Suprapubic skin (tissue), 4 donors: ENCODE measurements at regions not wholly inside any gene's neighbourhood (a gene's known extent, or its start where the extent isn't known, plus 50 kb on each side); places are given as distances from the start of the nearest gene placed in this dataset.

Experiments used
- DNase-seq, 2 donors: peaks; one replicate each; pipeline ENCODE4 v3.0.0-alpha.2; 2019; ENCODE audit warnings: low spot score in 2 of 2
- H3K27ac ChIP-seq: fragments of 200-600 bp; sonication (generic); one replicate; pipeline ENCODE4 v1.5.1; 2019
- H3K27me3 ChIP-seq: fragments of 200-600 bp; sonication (generic); one replicate; pipeline ENCODE4 v1.5.1; 2019
- H3K36me3 ChIP-seq: fragments of 200-600 bp; sonication (generic); one replicate; pipeline ENCODE4 v1.5.1; 2019
- H3K4me1 ChIP-seq: fragments of 200-600 bp; sonication (generic); one replicate; pipeline ENCODE4 v1.5.1; 2019
- H3K4me3 ChIP-seq: fragments of 200-600 bp; sonication (generic); one replicate; pipeline ENCODE4 v1.5.1; 2019; ENCODE audit warnings: mild to moderate bottlenecking
- H3K9me3 ChIP-seq: fragments of 200-600 bp; sonication (generic); one replicate; pipeline ENCODE4 v1.5.1; 2019
- CTCF ChIP-seq, 2 donors: fragments of 200-600 bp in 1 of 2; fragments of 450-650 bp in 1 of 2; sonication (generic) in 1 of 2; IDR thresholded peaks; one replicate each; pipeline ENCODE4 v1.5.1; 2016 to 2019; ENCODE audit warnings: antibody characterized with exemption in 2 of 2, mild to moderate bottlenecking in 1 of 2, moderate library complexity in 1 of 2
- EP300 ChIP-seq: sonication (generic); formaldehyde crosslinking; IDR thresholded peaks from one replicate; pipeline ENCODE4 v1.6.1; 2017; ENCODE audit warnings: antibody characterized with exemption
- POLR2A ChIP-seq, 2 donors: fragments of 450-650 bp; IDR thresholded peaks; one replicate each; pipeline ENCODE4 v1.6.1; 2017; ENCODE audit warnings: antibody characterized with exemption in 2 of 2, mild to moderate bottlenecking in 2 of 2, moderate library complexity in 2 of 2
- POLR2AphosphoS5 ChIP-seq, 3 donors: sonication (generic); formaldehyde crosslinking; IDR thresholded peaks; one replicate each; pipeline ENCODE4 v1.6.1; 2017; ENCODE audit warnings: antibody characterized with exemption in 3 of 3
- WGBS: methylation state at CpG from one replicate; pipeline ENCODE4 v1.1.5; 2018; 5-methylcytosine and 5-hydroxymethylcytosine counted together

- Histone ChIP-seq H3K27ac (no peak overlapping the region), H3K9me3 (no peaks in the 10 kb centered on the region), H3K36me3 (no peaks in the 10 kb centered on the region), H3K27me3 (no peaks in the 10 kb centered on the region), H3K4me3 (no peak overlapping the region), H3K4me1 (no peaks in the 10 kb centered on the region)
- DNase-seq: no peak
- no peak for TF ChIP-seq EP300
- TF ChIP-seq POLR2A (IDR thresholded peaks at IDR 0.05): no peak
- no peak for TF ChIP-seq CTCF (IDR thresholded peaks at IDR 0.05)
- no peak for TF ChIP-seq POLR2AphosphoS5 (IDR thresholded peaks at IDR 0.05)
Observed at GRCh38 chr5:106412606-106413005, 1258.1 kb downstream of the EFNA5 start.

GRCh38 chr5:106408570-106408969, 1262.2 kb downstream of the EFNA5 start:
- Histone ChIP-seq H3K27ac (no peak overlapping the region), H3K27me3 (no peaks in the 10 kb centered on the region), H3K4me3 (no peak overlapping the region), H3K36me3 (no peaks in the 10 kb centered on the region), H3K9me3 (no peaks in the 10 kb centered on the region), H3K4me1 (no peaks in the 10 kb centered on the region)
- TF ChIP-seq EP300: no peak
- no peak for DNase-seq
- WGBS: 45% methylated on average over 2 of the region's 2 CpGs

- no peaks in the 10 kb centered on the region for H3K36me3 ChIP-seq
- H3K4me3 ChIP-seq: no peak overlapping the region
- H3K27me3 ChIP-seq: no peaks in the 10 kb centered on the region
- H3K4me1 ChIP-seq: no peaks in the 10 kb centered on the region
- H3K27ac ChIP-seq: no peak overlapping the region
- no peaks in the 10 kb centered on the region for H3K9me3 ChIP-seq
- TF ChIP-seq EP300 (no peak), POLR2A (IDR thresholded peaks at IDR 0.05) (no peak), POLR2AphosphoS5 (IDR thresholded peaks at IDR 0.05) (no peak), CTCF (IDR thresholded peaks at IDR 0.05) (no peak)
- 76% methylated on average over 1 of the region's 1 CpG for WGBS
- no peak for DNase-seq
Observed at GRCh38 chr5:106408141-106408540, 1262.6 kb downstream of the EFNA5 start.

GRCh38 chr5:106401561-106401960, 1269.2 kb downstream of the EFNA5 start:
- H3K4me1 ChIP-seq: no peaks in the 10 kb centered on the region
- no peak overlapping the region for H3K27ac ChIP-seq
- TF ChIP-seq EP300: no peak
- no peak for TF ChIP-seq POLR2AphosphoS5 (IDR thresholded peaks at IDR 0.05)
- TF ChIP-seq CTCF (IDR thresholded peaks at IDR 0.05): no peak
- no peak for TF ChIP-seq POLR2A (IDR thresholded peaks at IDR 0.05)
- H3K27me3 ChIP-seq: no peaks in the 10 kb centered on the region
- no peaks in the 10 kb centered on the region for H3K9me3 ChIP-seq
- 83% methylated on average over 2 of the region's 2 CpGs for WGBS
- H3K4me3 ChIP-seq: no peak overlapping the region
- no peak for DNase-seq
- no peaks in the 10 kb centered on the region for H3K36me3 ChIP-seq

GRCh38 chr5:106399391-106399790, 1271.3 kb downstream of the EFNA5 start:
- no peaks in the 10 kb centered on the region for H3K4me1 ChIP-seq
- no peak overlapping the region for H3K4me3 ChIP-seq
- 52% methylated on average over 1 of the region's 1 CpG for WGBS
- TF ChIP-seq POLR2A (IDR thresholded peaks at IDR 0.05) (no peak), CTCF (IDR thresholded peaks at IDR 0.05) (no peak), EP300 (no peak), POLR2AphosphoS5 (IDR thresholded peaks at IDR 0.05) (no peak)
- H3K27ac ChIP-seq: no peak overlapping the region
- H3K36me3 ChIP-seq: no peaks in the 10 kb centered on the region
- H3K27me3 ChIP-seq: no peaks in the 10 kb centered on the region
- no peak for DNase-seq
- no peaks in the 10 kb centered on the region for H3K9me3 ChIP-seq

- Histone ChIP-seq H3K27me3 (no peaks in the 10 kb centered on the region), H3K9me3 (no peaks in the 10 kb centered on the region), H3K36me3 (no peaks in the 10 kb centered on the region), H3K27ac (no peak overlapping the region), H3K4me3 (no peak overlapping the region), H3K4me1 (no peaks in the 10 kb centered on the region)
- 19% methylated on average over 1 of the region's 1 CpG for WGBS
- no peak for DNase-seq
- no peak for TF ChIP-seq CTCF (IDR thresholded peaks at IDR 0.05)
- no peak for TF ChIP-seq POLR2AphosphoS5 (IDR thresholded peaks at IDR 0.05)
- TF ChIP-seq POLR2A (IDR thresholded peaks at IDR 0.05): no peak
- no peak for TF ChIP-seq EP300
Observed at GRCh38 chr5:106397700-106398099, 1273.0 kb downstream of the EFNA5 start.
